ENCODE measurements at regions not wholly inside any gene's neighbourhood (a gene's known extent, or its start where the extent isn't known, plus 50 kb on each side); places are given as distances from the start of the nearest gene placed in this dataset.

- H3K27me3 ChIP-seq (ENCODE audit: insufficient read depth, low read length, poor library complexity) = no peaks in the 10 kb centered on the region
- no peak overlapping the region for H3K4ac ChIP-seq (ENCODE audit: low read depth, low read length)
- no peak overlapping the region for H3K4me3 ChIP-seq (ENCODE audit: low read length)
- no peak overlapping the region for H2AK5ac ChIP-seq (ENCODE audit: low read length)
- no CpG with 5 or more reads among the region's 7 CpGs for WGBS (ENCODE audit: extremely low coverage, insufficient coverage, low lambda C conversion rate)
- no peak overlapping the region for H2BK15ac ChIP-seq (replicated peaks; ENCODE audit: low read depth)
- no peak overlapping the region for H3K9ac ChIP-seq (ENCODE audit: low read length)
- H3K4me1 ChIP-seq (ENCODE audit: control insufficient read depth, low read depth, low read length) = no peaks in the 10 kb centered on the region
- no peak overlapping the region for H3K27ac ChIP-seq (ENCODE audit: low read depth, low read length)
- H2BK120ac ChIP-seq (ENCODE audit: low read depth, low read length) = no peak overlapping the region
- no peak overlapping the region for H4K8ac ChIP-seq (ENCODE audit: low read depth, low read length)
- no peak overlapping the region for H2BK5ac ChIP-seq (ENCODE audit: low read length)
- no peaks in the 10 kb centered on the region for H3K36me3 ChIP-seq (ENCODE audit: control insufficient read depth, insufficient read depth, low read length)
- no peaks in the 10 kb centered on the region for H3K79me1 ChIP-seq (ENCODE audit: low read length)
- H3K56ac ChIP-seq (ENCODE audit: low read length) = no peak overlapping the region
- H3K4me2 ChIP-seq (ENCODE audit: low read length) = no peak overlapping the region
- DNase-seq = no peak
- H4K5ac ChIP-seq (ENCODE audit: low read length) = no peak overlapping the region
- H3K18ac ChIP-seq (ENCODE audit: low read length) = no peak overlapping the region
- H3K79me2 ChIP-seq (ENCODE audit: control insufficient read depth, insufficient read depth, low read length) = no peaks in the 10 kb centered on the region
- H3K23ac ChIP-seq (ENCODE audit: low read length) = no peak overlapping the region
Observed at GRCh38 chr6:141260627-141261015, 872.1 kb upstream of the GJE1 start.

- no peak overlapping the region for H3K18ac ChIP-seq (ENCODE audit: low read length)
- H3K27me3 ChIP-seq (ENCODE audit: insufficient read depth, low read length, poor library complexity) = no peaks in the 10 kb centered on the region
- no peaks in the 10 kb centered on the region for H3K4me1 ChIP-seq (ENCODE audit: control insufficient read depth, low read depth, low read length)
- DNase-seq = no peak
- no peak overlapping the region for H3K9ac ChIP-seq (ENCODE audit: low read length)
- no peak overlapping the region for H2BK5ac ChIP-seq (ENCODE audit: low read length)
- no peak overlapping the region for H4K8ac ChIP-seq (ENCODE audit: low read depth, low read length)
- H2BK15ac ChIP-seq (replicated peaks; ENCODE audit: low read depth) = no peak overlapping the region
- H3K23ac ChIP-seq (ENCODE audit: low read length) = no peak overlapping the region
- no CpG with 5 or more reads among the region's 5 CpGs for WGBS (ENCODE audit: extremely low coverage, insufficient coverage, low lambda C conversion rate)
- no peak overlapping the region for H2AK5ac ChIP-seq (ENCODE audit: low read length)
- H3K4ac ChIP-seq (ENCODE audit: low read depth, low read length) = no peak overlapping the region
- no peak overlapping the region for H3K27ac ChIP-seq (ENCODE audit: low read depth, low read length)
- no peak overlapping the region for H4K5ac ChIP-seq (ENCODE audit: low read length)
- H2BK120ac ChIP-seq (ENCODE audit: low read depth, low read length) = no peak overlapping the region
- no peak overlapping the region for H3K4me3 ChIP-seq (ENCODE audit: low read length)
- H3K79me1 ChIP-seq (ENCODE audit: low read length) = no peaks in the 10 kb centered on the region
- no peaks in the 10 kb centered on the region for H3K79me2 ChIP-seq (ENCODE audit: control insufficient read depth, insufficient read depth, low read length)
- no peak overlapping the region for H3K56ac ChIP-seq (ENCODE audit: low read length)
- no peak overlapping the region for H3K4me2 ChIP-seq (ENCODE audit: low read length)
- no peaks in the 10 kb centered on the region for H3K36me3 ChIP-seq (ENCODE audit: control insufficient read depth, insufficient read depth, low read length)
Observed at GRCh38 chr6:141259807-141260206, 872.9 kb upstream of the GJE1 start.

- Histone ChIP-seq H3K27ac (ENCODE audit: low read depth, low read length) (no peak overlapping the region), H2AK5ac (ENCODE audit: low read length) (no peak overlapping the region), H4K5ac (ENCODE audit: low read length) (no peak overlapping the region), H3K27me3 (ENCODE audit: insufficient read depth, low read length, poor library complexity) (no peaks in the 10 kb centered on the region), H3K4ac (ENCODE audit: low read depth, low read length) (no peak overlapping the region), H4K8ac (ENCODE audit: low read depth, low read length) (no peak overlapping the region), H2BK5ac (ENCODE audit: low read length) (no peak overlapping the region), H3K4me3 (ENCODE audit: low read length) (no peak overlapping the region), H2BK120ac (ENCODE audit: low read depth, low read length) (no peak overlapping the region), H3K36me3 (ENCODE audit: control insufficient read depth, insufficient read depth, low read length) (no peaks in the 10 kb centered on the region), H3K4me1 (ENCODE audit: control insufficient read depth, low read depth, low read length) (no peaks in the 10 kb centered on the region), H3K18ac (ENCODE audit: low read length) (no peak overlapping the region), H3K4me2 (ENCODE audit: low read length) (no peak overlapping the region), H3K56ac (ENCODE audit: low read length) (no peak overlapping the region), H3K79me2 (ENCODE audit: control insufficient read depth, insufficient read depth, low read length) (no peaks in the 10 kb centered on the region), H2BK15ac (replicated peaks; ENCODE audit: low read depth) (no peak overlapping the region), H3K23ac (ENCODE audit: low read length) (no peak overlapping the region), H3K9ac (ENCODE audit: low read length) (no peak overlapping the region), H3K79me1 (ENCODE audit: low read length) (no peaks in the 10 kb centered on the region)
- DNase-seq = no peak
- no CpG with 5 or more reads among the region's 3 CpGs for WGBS (ENCODE audit: extremely low coverage, insufficient coverage, low lambda C conversion rate)
Observed at GRCh38 chr6:141259091-141259490, 873.6 kb upstream of the GJE1 start.

DNA sequence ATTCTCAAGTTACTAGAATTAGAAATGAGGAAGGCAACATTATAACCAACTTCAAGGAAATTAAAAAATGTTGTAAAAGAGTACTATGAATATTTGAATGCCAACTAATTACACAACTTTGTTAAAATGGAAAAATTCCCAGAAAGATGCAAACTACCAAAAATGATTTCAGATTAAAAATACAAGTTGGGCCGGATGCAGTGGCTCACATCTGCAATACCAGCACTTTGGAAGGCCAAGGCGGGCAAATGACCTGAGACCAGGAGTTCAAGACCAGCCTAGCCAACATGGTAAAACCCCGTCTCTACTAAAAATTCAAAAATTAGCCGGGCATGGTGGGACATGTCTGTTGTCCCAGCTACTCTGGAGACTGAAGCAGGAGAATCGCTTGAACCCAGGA is 874.2 kb upstream of the GJE1 start:
- Histone ChIP-seq H3K4me3 (ENCODE audit: low read length) (no peak overlapping the region), H3K4me2 (ENCODE audit: low read length) (no peak overlapping the region), H3K4me1 (ENCODE audit: control insufficient read depth, low read depth, low read length) (no peaks in the 10 kb centered on the region), H4K8ac (ENCODE audit: low read depth, low read length) (no peak overlapping the region), H3K56ac (ENCODE audit: low read length) (no peak overlapping the region), H2AK5ac (ENCODE audit: low read length) (no peak overlapping the region), H2BK120ac (ENCODE audit: low read depth, low read length) (no peak overlapping the region), H4K5ac (ENCODE audit: low read length) (no peak overlapping the region), H3K79me1 (ENCODE audit: low read length) (no peaks in the 10 kb centered on the region), H3K4ac (ENCODE audit: low read depth, low read length) (no peak overlapping the region), H2BK15ac (replicated peaks; ENCODE audit: low read depth) (no peak overlapping the region), H3K23ac (ENCODE audit: low read length) (no peak overlapping the region), H3K18ac (ENCODE audit: low read length) (no peak overlapping the region), H3K27ac (ENCODE audit: low read depth, low read length) (no peak overlapping the region), H3K9ac (ENCODE audit: low read length) (no peak overlapping the region), H2BK5ac (ENCODE audit: low read length) (no peak overlapping the region), H3K27me3 (ENCODE audit: insufficient read depth, low read length, poor library complexity) (no peaks in the 10 kb centered on the region), H3K79me2 (ENCODE audit: control insufficient read depth, insufficient read depth, low read length) (no peaks in the 10 kb centered on the region), H3K36me3 (ENCODE audit: control insufficient read depth, insufficient read depth, low read length) (no peaks in the 10 kb centered on the region)
- no peak for DNase-seq
- WGBS (ENCODE audit: extremely low coverage, insufficient coverage, low lambda C conversion rate) = no CpG with 5 or more reads among the region's 5 CpGs

- no peak overlapping the region for H2BK5ac ChIP-seq (ENCODE audit: low read length)
- H3K18ac ChIP-seq (ENCODE audit: low read length) = no peak overlapping the region
- no peak overlapping the region for H3K4me2 ChIP-seq (ENCODE audit: low read length)
- no peak overlapping the region for H2AK5ac ChIP-seq (ENCODE audit: low read length)
- DNase-seq = no peak
- no CpG with 5 or more reads among the region's 3 CpGs for WGBS (ENCODE audit: extremely low coverage, insufficient coverage, low lambda C conversion rate)
- H2BK120ac ChIP-seq (ENCODE audit: low read depth, low read length) = no peak overlapping the region
- H4K5ac ChIP-seq (ENCODE audit: low read length) = no peak overlapping the region
- H3K4ac ChIP-seq (ENCODE audit: low read depth, low read length) = no peak overlapping the region
- no peaks in the 10 kb centered on the region for H3K4me1 ChIP-seq (ENCODE audit: control insufficient read depth, low read depth, low read length)
- no peak overlapping the region for H3K23ac ChIP-seq (ENCODE audit: low read length)
- H3K56ac ChIP-seq (ENCODE audit: low read length) = no peak overlapping the region
- H4K8ac ChIP-seq (ENCODE audit: low read depth, low read length) = no peak overlapping the region
- H3K27ac ChIP-seq (ENCODE audit: low read depth, low read length) = no peak overlapping the region
- no peak overlapping the region for H3K4me3 ChIP-seq (ENCODE audit: low read length)
- H3K79me2 ChIP-seq (ENCODE audit: control insufficient read depth, insufficient read depth, low read length) = no peaks in the 10 kb centered on the region
- H3K9ac ChIP-seq (ENCODE audit: low read length) = no peak overlapping the region
- H3K79me1 ChIP-seq (ENCODE audit: low read length) = no peaks in the 10 kb centered on the region
- H3K36me3 ChIP-seq (ENCODE audit: control insufficient read depth, insufficient read depth, low read length) = no peaks in the 10 kb centered on the region
- no peaks in the 10 kb centered on the region for H3K27me3 ChIP-seq (ENCODE audit: insufficient read depth, low read length, poor library complexity)
- H2BK15ac ChIP-seq (replicated peaks; ENCODE audit: low read depth) = no peak overlapping the region
Observed at GRCh38 chr6:141254336-141254735, 878.4 kb upstream of the GJE1 start.

DNA sequence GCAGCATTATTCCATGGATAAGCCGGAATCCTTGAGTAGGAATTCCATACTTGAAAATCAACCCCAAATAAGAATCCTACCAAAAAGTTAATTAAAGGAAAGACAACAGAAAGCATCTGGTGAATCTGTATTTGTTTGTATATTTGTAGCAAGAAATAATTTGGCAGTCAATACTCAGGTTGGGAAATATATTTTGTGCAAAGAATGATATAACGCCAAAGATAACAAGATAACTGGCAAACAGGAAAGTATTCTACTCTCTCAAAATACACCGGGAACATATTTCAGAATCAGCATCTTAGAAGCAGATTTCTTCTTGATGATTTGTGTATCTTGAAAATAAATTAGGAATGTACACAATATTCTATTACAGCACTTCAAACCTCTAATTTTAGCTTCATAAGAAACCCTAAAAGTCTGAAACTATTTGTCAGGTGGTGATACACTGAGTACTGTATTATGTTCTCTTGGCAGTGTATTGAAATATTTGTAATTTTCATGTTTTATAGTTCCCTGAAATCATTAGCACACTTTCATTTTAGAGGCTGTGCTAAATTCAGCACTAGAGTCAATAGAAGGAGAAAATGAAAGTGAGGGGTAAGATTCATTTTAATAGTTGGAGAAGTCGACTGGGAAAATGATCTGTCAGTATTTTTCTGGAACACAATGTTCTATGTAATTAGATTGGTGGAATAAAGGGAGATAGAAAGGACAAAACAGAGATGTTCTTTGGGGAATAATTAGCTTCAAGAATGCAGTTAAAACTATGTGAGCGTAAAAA is 879.7 kb upstream of the GJE1 start:
- H3K36me3 ChIP-seq (ENCODE audit: control insufficient read depth, insufficient read depth, low read length) = no peaks in the 10 kb centered on the region
- H3K27ac ChIP-seq (ENCODE audit: low read depth, low read length) = no peak overlapping the region
- H3K56ac ChIP-seq (ENCODE audit: low read length) = no peak overlapping the region
- H2BK120ac ChIP-seq (ENCODE audit: low read depth, low read length) = no peak overlapping the region
- no peak for DNase-seq
- no peak overlapping the region for H3K18ac ChIP-seq (ENCODE audit: low read length)
- no peak overlapping the region for H3K4me2 ChIP-seq (ENCODE audit: low read length)
- H3K79me2 ChIP-seq (ENCODE audit: control insufficient read depth, insufficient read depth, low read length) = no peaks in the 10 kb centered on the region
- H2BK5ac ChIP-seq (ENCODE audit: low read length) = no peak overlapping the region
- WGBS (ENCODE audit: extremely low coverage, insufficient coverage, low lambda C conversion rate) = no CpG with 5 or more reads among the region's 5 CpGs
- no peak overlapping the region for H4K8ac ChIP-seq (ENCODE audit: low read depth, low read length)
- no peak overlapping the region for H3K4ac ChIP-seq (ENCODE audit: low read depth, low read length)
- H3K4me1 ChIP-seq (ENCODE audit: control insufficient read depth, low read depth, low read length) = no peaks in the 10 kb centered on the region
- no peak overlapping the region for H2BK15ac ChIP-seq (replicated peaks; ENCODE audit: low read depth)
- no peak overlapping the region for H2AK5ac ChIP-seq (ENCODE audit: low read length)
- H3K23ac ChIP-seq (ENCODE audit: low read length) = no peak overlapping the region
- no peak overlapping the region for H3K9ac ChIP-seq (ENCODE audit: low read length)
- H3K79me1 ChIP-seq (ENCODE audit: low read length) = no peaks in the 10 kb centered on the region
- H4K5ac ChIP-seq (ENCODE audit: low read length) = no peak overlapping the region
- H3K27me3 ChIP-seq (ENCODE audit: insufficient read depth, low read length, poor library complexity) = no peaks in the 10 kb centered on the region
- no peak overlapping the region for H3K4me3 ChIP-seq (ENCODE audit: low read length)

Measured in mesendoderm (in vitro differentiated cells).